ENCODE measurements at regions not wholly inside any gene's neighbourhood (a gene's known extent, or its start where the extent isn't known, plus 50 kb on each side); places are given as distances from the start of the nearest gene placed in this dataset.
"Not testable (repeated sequence)": the region's sequence is repeated elsewhere in the genome, so short reads cannot be mapped to it uniquely, and the experiment has no call there.

- no peak for DNase-seq (ENCODE audit: low read depth in 2 of 2)
These were observed 109.3 kb upstream of the ZNF516 start for GRCh38 chr18:76604108-76604934.

DNA sequence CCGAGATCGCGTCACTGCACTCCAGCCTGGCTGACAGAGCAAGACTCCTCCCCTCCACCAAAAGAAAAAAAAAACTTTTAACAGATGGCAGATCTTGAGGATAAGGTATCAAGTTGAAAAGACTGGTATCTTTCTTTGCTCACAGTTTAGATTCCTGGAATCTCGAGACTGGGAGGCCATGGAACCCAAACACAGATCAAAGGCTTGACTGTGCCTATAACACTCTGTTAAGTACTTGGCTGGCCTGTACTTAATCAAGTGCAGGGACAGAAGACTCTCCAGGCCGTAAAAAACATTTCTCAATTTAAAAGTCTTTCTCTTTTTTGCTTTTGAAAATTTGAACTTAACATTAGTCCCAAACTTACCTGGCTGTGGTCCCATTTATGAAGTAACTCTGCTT lies 107.1 kb upstream of the ZNF516 start:
- no peak for DNase-seq (ENCODE audit: low read depth in 2 of 2)

GRCh38 chr18:76600076-76600475 lies 105.0 kb upstream of the ZNF516 start:
- not testable (repeated sequence) for DNase-seq (ENCODE audit: low read depth in 2 of 2)

- no peak for DNase-seq (ENCODE audit: low read depth in 2 of 2)
These were observed 99.9 kb upstream of the ZNF516 start for GRCh38 chr18:76594966-76595365.

DNA sequence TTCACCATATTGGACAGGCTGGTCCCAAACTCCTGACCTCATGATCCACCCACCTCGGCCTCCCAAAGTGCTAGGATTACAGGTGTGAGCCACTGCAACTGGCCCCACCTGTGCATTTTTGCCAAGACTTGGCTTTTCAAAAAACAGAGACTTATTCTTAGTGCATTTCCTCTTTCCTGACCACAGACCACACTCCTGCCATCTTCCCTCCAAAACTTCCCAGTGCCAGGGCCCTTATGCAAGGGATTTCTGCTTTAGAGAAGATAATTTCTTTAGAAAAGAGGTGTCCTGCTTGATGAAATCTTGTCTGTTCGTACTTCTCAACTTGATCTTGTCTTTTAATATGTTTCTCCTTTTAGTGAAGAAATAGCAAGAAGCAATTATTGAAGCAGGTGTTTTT lies 98.8 kb upstream of the ZNF516 start:
- no peak for DNase-seq (ENCODE audit: low read depth in 2 of 2)

- DNase-seq (ENCODE audit: low read depth in 2 of 2): no peak
These were observed 97.9 kb upstream of the ZNF516 start for GRCh38 chr18:76592981-76593381.

DNA sequence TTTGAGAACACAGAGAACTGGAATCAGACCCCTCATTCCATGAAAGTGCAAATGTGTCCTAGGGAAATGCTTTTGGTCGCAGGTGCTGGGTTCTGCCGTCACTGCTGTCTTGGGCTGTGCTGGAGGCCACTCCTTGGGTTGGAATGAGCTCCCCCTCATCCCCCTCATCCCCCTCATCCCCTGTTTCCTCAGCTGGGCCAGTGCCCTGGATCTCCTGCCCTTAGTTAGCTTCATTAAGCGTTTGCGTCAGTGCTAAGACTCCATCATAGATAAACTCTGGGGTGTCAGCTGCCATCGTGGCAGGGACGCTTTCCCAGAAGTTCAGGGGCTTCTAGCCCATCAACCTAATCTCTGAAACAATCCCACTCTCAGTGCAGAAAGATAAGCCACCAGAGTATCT lies 97.1 kb upstream of the ZNF516 start:
- DNase-seq (ENCODE audit: low read depth in 2 of 2): no peak

DNA sequence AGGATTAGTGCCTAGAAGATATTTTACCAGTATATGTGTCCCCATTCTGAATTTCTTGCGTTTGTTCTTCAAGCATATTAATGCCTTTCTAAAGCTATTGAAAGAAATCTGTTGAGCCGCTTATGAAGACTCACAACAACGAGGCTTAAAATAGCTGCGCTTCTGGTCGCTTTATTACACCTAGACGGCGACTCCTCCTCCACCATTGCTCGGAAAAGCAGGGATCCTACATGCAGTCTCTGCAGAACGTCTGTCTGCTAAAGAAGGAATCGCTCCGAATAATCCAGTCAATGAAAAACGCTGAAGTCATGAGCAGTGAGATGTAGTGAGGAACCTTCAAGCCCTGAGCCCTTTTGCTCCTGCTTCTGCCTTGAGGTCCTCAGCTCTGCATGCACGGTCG lies 94.8 kb upstream of the ZNF516 start:
- no peak for DNase-seq (ENCODE audit: low read depth in 2 of 2)

- no peak for DNase-seq (ENCODE audit: low read depth in 2 of 2)
These were observed 94.3 kb upstream of the ZNF516 start for GRCh38 chr18:76589316-76589715.

GRCh38 chr18:76588601-76589226 lies 93.7 kb upstream of the ZNF516 start:
- DNase-seq (ENCODE audit: low read depth in 2 of 2): no peak

DNA sequence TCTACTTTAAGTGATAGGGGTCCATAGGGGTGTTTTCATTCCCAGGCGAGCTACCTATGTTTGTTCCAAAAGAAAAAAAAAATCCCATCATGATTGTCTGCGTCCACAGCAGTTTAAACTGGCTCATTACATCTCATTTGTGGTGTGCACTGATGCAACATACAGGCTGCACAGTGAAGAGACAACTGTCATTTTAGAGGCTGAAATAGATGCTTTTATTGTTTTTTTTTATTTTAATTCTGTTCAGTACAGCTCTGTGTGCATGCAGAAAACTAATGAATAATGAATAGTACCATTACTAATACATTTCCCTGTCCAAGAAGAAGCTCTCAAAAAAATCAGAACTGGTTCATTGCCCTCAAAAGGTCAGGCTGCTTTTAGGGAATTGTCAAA lies 92.8 kb upstream of the ZNF516 start:
- no peak for DNase-seq (ENCODE audit: low read depth in 2 of 2)

GRCh38 chr18:76587147-76587878 lies 92.3 kb upstream of the ZNF516 start:
- DNase-seq (ENCODE audit: low read depth in 2 of 2): no peak

DNA sequence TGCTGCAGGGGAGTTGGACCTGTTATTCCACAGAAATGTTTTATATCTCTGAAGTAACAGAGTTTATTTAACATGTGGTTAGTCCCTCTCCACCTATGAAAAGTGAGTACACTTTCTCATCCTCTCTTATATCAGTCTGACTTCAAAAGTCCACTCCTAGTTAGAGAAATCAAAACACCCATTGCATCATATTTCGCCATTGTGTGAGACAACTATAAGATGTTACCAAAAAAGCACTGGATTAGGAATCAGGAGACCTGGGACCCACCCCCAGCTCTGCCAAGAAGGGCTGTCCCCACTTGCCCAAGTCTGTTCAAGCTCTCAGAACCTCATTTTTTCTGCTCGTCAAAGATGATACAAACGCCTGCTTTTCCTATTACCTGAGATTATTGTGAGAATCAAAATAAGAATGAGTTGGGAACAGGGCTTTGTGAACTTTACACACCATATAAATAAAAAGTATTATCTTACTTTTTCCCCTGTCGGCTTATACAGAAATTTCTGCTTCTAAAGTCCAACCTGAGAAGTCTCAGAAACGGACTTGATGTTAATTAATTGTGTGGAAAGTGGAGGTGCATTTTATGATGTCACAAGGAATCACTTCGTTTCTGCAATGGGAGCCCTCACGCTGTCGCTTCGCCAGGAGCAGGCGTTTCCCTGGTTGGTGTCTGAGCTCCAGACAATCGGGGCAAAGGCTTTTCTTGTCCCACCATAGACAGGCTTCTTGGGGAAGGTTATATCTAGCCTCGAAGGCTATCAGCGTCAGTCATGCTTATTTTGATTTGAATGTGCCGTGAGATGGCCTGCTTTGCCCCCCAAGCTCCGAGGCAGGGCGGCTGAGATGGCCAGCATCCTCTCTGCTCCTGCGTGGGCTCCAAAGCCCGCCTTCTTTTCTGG lies 89.6 kb upstream of the ZNF516 start:
- no peak for DNase-seq (ENCODE audit: low read depth in 2 of 2)

DNA sequence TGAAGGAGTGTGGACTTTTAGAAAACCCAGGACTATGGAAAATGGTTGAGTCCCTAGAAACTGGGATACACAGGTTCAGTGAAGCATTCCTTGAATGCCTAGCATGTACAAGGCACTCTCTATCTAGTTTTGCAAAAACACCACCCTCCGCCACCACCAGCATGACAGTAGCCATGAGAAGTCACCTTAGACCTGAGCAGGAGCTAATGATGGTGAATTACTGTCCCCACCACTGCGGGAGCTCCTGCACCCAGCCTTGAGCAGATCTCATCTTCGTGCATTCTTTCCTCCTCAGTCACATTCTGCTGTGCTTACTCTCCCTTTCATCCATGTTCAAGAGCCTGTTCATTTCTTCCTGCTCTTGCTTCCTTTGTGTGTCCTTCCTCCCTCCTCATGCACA lies 86.2 kb upstream of the ZNF516 start:
- DNase-seq (ENCODE audit: low read depth in 2 of 2): no peak

GRCh38 chr18:76580288-76580962 lies 85.4 kb upstream of the ZNF516 start:
- DNase-seq (ENCODE audit: low read depth in 2 of 2): no peak

DNA sequence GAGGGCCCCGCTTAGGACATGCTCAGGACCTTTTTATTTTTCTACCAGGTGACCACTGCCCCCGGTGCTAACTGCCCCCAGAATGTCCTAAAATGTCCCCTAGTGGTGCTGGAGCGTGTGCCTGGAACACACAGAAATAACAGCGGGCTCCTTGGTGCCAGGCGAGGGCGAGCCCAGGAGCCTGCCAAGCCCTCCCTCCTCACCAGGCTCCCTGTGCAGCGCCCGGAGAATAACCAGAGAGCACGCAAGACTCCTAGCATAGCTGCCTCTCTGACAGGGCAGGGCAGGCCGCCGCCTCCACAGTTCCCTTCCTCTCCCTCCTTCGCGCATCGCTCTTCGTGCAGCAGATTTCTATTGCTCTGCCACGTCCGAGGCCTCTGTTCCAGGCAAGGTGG lies 84.3 kb upstream of the ZNF516 start:
- no peak for DNase-seq (ENCODE audit: low read depth in 2 of 2)

DNA sequence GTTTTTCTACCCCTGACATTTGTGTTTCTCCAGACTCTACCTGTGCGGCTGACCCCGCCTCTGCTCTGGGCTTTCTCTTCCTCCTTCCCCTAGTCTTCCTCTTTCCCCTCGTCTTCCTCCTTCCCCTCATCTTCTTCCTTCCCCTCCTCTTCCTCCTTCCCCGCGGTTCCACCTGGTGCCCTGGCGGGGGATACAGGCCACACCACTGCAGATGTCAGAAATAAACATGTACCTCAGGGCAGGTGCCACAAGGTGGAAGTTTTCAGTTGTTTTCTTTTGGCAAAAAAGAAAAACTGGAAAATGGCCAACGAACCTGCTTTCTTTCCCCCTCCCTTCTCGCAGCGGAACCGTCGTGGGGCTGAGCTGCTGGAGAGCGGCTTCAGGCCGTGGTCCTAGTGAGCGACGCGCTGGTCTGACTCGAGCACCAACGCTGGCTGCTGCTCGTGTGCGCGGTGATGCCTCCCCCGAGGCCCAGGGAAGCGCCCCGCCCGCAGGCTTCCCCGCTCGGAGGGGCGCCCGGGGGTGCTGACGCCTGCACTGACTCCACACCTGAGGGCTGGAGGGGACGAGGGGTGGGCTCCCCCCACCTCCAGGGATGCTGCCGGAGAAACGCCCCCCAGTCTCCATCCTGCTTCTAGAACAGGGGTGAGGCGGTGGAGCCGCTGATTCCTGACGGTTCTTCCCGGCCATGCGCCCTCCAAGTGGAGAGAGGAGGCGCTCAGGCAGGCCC lies 83.7 kb upstream of the ZNF516 start:
- DNase-seq (ENCODE audit: low read depth in 2 of 2): no peak

- no peak for DNase-seq (ENCODE audit: low read depth in 2 of 2)
These were observed 78.4 kb upstream of the ZNF516 start for GRCh38 chr18:76573325-76574025.

DNA sequence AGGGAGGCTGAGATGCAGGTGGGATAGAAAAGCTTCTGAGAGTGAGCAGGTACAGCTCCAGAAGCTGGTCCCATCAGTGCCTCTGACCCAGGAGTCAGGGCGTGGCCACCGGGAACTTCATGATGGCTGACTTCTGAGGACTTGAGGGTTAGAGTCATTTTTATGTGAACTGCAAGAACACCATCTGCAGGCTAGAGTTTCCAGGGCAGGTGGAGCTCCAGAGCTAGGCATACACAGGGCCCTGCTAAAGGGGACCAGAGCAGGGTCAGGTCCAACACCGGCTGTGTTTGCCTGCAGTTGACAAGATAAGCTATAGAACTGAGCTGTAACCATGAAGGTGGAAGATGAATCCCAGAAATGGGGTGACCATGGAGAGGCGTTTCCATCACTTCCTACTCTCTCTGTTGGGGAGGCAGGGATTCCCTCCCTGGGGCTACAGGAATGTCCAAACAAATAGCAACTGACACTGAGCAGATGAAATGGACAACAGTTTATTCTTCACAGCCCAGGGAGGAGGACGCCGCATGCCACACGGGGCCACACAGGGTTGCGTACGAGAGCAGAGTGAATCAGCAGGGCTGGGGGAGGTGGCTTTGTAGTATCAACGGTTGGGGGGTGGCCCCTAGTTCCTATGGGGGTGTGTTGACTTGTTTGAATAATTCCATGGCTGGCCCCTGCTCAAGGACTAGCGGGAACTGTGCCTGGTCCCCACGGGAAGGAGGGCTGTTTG lies 77.6 kb upstream of the ZNF516 start:
- DNase-seq (ENCODE audit: low read depth in 2 of 2): no peak
